NCI-H2171 (cell line): ENCODE measurements at regions not wholly inside any gene's neighbourhood (a gene's known extent, or its start where the extent isn't known, plus 50 kb on each side); places are given as distances from the start of the nearest gene placed in this dataset.

Experiments used
- DNase-seq: peaks from one replicate; lab custom pipeline; 2025; lab: John Stamatoyannopoulos, UW

GRCh38 chr2:101556033-101556459 lies 81.1 kb upstream of the RFX8 start:
- DNase-seq: no peak

DNA sequence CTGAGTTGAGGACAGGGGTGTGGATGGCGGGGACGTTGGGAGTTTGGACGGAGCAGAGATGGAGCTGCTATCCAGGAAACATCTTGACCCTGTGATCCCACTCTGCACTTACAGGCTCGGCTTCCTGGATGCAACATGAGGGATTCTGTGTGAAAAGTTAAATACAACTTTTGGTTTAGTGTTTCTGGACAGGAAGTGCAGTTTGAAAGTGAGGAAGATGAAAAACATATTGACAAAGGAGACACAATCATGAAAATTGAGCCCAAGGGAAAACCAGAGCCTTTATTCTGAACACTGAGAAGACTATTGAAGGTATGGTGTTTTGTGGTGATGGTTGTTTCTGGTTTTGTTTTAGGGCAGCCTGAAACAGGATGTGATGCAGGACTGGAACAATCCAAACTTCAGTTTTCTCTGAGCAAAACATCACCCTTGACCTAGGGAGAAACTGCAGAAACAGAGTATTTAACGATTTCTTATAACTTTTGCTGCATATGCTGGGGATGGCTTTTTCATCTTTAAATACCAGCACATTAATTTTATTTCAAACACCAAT lies 76.5 kb upstream of the RFX8 start:
- DNase-seq: no peak

DNA sequence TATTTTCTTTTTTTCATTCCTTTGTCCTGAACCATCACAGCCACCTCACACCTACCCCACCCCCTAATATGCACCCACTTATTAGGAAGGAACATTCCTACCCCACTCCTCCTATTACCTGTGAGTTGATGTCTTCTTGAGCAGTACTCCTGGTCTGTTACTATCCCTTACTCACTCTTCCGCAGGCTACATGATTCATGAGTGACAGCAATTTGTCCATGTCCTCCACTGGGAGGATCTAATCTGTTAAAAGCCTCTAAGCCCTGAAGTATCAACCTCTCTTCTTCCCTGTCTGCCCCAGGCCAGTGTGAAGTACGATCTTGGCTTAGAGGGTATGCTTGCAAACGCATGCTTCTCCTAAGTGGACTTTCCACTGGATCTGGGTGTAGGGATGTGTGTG lies 75.6 kb upstream of the RFX8 start:
- DNase-seq: no peak

GRCh38 chr2:101549371-101549770 lies 74.5 kb upstream of the RFX8 start:
- DNase-seq: no peak

- no peak for DNase-seq
Measured at GRCh38 chr2:101546376-101547058, 71.6 kb upstream of the RFX8 start.

GRCh38 chr2:101545950-101546349 lies 71.0 kb upstream of the RFX8 start:
- DNase-seq: no peak

GRCh38 chr2:101540518-101540917 lies 65.6 kb upstream of the RFX8 start:
- DNase-seq: no peak

- DNase-seq: no peak
Measured at GRCh38 chr2:101538076-101538475, 63.2 kb upstream of the RFX8 start.

DNA sequence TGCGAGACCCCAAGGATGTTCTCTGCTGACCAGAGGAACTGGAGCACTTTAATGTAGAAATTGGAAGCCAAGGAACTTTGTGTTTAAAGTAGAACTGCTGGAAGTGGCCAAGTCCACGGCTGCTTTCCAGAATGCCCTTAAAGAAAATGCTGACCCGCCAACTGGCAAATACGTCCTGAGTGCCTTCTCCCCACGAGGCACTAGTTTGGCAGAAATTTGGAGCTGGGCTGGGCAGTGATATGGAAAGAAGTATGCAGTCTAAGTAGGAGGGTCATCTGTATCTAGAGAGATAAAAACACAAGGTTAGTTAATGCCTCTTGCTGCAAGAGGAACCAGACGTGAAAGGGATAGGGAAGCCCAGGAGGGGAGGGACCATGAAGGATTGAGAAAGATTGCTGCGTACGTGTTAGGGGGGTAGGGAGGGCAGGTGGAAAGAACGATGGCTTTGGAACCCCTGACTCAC lies 59.3 kb upstream of the RFX8 start:
- DNase-seq: no peak

DNA sequence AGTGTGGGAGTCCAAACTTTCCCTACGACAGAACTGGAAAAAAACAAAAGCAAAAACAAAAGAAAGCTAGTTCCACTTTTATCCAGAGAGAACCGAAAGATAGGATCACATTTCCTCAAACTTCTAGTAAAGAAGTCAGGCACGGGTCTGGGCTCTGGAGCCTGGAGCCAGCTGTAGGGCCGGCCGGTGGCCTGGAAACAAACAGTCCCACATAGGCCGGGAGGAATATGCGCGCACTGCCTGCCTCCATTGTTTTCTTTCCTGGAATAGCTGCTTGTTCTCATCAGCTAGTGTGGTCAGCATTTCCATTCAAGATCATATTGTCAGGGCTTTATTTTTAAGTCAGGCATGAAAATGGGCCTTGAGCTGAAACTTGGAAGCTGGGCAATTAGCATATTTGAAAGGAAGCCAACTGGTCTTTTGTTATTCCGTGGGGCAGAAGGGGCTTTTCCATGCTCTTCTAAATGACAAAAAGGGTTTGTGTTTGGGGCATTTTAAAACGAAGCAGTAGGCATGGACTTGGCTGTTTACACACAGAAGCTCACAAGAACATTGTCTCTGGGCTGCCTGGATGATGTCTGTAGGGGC lies 58.7 kb upstream of the RFX8 start:
- DNase-seq: no peak

DNA sequence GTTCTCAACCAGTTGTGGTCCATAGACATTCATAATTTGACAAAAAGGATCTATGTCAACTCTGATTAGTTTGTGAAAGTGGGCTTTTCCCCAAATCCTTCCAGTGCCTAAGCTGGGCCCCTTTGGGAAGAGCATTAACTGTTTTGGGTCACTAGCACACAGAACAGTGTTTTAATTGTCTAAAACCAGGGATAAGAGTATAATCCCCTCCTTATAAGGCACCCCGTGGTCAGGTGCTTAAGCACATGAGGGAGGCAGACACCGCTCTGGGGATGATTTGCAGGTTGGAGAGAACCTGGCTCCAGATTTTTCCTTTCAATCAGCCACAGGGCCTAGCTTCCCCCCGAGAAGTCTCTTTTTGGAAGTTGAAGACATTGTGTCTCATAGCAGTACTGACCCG lies 53.6 kb upstream of the RFX8 start:
- no peak for DNase-seq

GRCh38 chr2:101524806-101525430 lies 50.0 kb upstream of the RFX8 start:
- no peak for DNase-seq
